ENCODE measurements at regions not wholly inside any gene's neighbourhood (a gene's known extent, or its start where the extent isn't known, plus 50 kb on each side); places are given as distances from the start of the nearest gene placed in this dataset.

DNA sequence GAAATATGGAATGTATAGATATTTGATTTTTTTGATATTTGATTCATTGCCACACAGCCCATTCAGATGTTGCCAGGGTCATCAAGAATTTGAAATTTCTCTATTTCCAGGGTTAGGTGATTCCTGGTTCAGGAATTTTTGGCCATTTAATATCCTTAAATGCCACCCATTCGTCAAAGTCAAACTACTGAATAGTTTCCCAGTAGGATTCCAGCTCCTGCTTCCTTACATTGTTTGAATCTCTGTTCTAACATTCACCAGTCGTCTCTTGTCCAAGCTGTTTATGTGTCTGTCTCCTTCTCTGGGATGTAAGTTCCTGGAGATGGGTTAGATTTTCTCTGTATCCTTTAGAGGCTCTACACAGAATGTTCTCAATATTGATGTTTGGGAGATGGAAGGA, 124.9 kb upstream of the TLE3 start:
- H3K4me3 ChIP-seq (replicated peaks in 1 of 4; ENCODE audit: control extremely low read depth in 1 of 4, insufficient read depth in 1 of 4, low read depth in 3 of 4, low read length in 4 of 4): no peak overlapping the region
- no peaks in the 10 kb centered on the region for H4K20me1 ChIP-seq (ENCODE audit: control insufficient read depth, extremely low read depth, insufficient read depth, low read length)
- H3K9me3 ChIP-seq (ENCODE audit: control insufficient read depth, insufficient read depth, low read depth, low read length): no peaks in the 10 kb centered on the region
- H3K9ac ChIP-seq (ENCODE audit: insufficient read depth, low read length): no peak overlapping the region
- no peak overlapping the region for H3K27ac ChIP-seq (ENCODE audit: insufficient read depth, low read length)
- peaks cover 14% of the 10 kb centered on the region for H3K27me3 ChIP-seq (ENCODE audit: control insufficient read depth, insufficient read depth, low read length)
- H3K79me2 ChIP-seq (ENCODE audit: control insufficient read depth, insufficient read depth, low read length): no peaks in the 10 kb centered on the region
- H2AFZ ChIP-seq (ENCODE audit: low read length): no peak overlapping the region
- TF ChIP-seq CTCF (conservative IDR thresholded peaks at IDR 0.05 in 1 of 2, IDR thresholded peaks at IDR 0.05 in 1 of 2; ENCODE audit: low read depth in 1 of 2, low read length in 2 of 2): no peak
- TF ChIP-seq EZH2 (IDR thresholded peaks at IDR 0.05; ENCODE audit: low read length, missing control alignments): no peak
- peak in 1 of 2 donors; percentile 53 for DNase-seq (ENCODE audit: low read depth in 2 of 2)
- no peaks in the 10 kb centered on the region for H3K36me3 ChIP-seq (ENCODE audit: control insufficient read depth, insufficient read depth, low read length)
- no peak overlapping the region for H3K4me2 ChIP-seq (ENCODE audit: extremely low read depth, insufficient read depth, low read length)
- no peaks in the 10 kb centered on the region for H3K4me1 ChIP-seq (ENCODE audit: control insufficient read depth, extremely low read depth, insufficient read depth, low read length)

GRCh38 chr15:70220490-70221096, 122.9 kb upstream of the TLE3 start:
- Histone ChIP-seq H3K36me3 (ENCODE audit: control insufficient read depth, insufficient read depth, low read length) (no peaks in the 10 kb centered on the region), H3K27ac (ENCODE audit: insufficient read depth, low read length) (no peak overlapping the region), H3K27me3 (ENCODE audit: control insufficient read depth, insufficient read depth, low read length) (peaks cover 16% of the 10 kb centered on the region), H3K4me3 (replicated peaks in 1 of 4; ENCODE audit: control extremely low read depth in 1 of 4, insufficient read depth in 1 of 4, low read depth in 3 of 4, low read length in 4 of 4) (no peak overlapping the region), H3K4me2 (ENCODE audit: extremely low read depth, insufficient read depth, low read length) (no peak overlapping the region), H3K9me3 (ENCODE audit: control insufficient read depth, insufficient read depth, low read depth, low read length) (no peaks in the 10 kb centered on the region), H3K9ac (ENCODE audit: insufficient read depth, low read length) (no peak overlapping the region), H3K4me1 (ENCODE audit: control insufficient read depth, extremely low read depth, insufficient read depth, low read length) (no peaks in the 10 kb centered on the region), H4K20me1 (ENCODE audit: control insufficient read depth, extremely low read depth, insufficient read depth, low read length) (no peaks in the 10 kb centered on the region), H3K79me2 (ENCODE audit: control insufficient read depth, insufficient read depth, low read length) (no peaks in the 10 kb centered on the region), H2AFZ (ENCODE audit: low read length) (no peak overlapping the region)
- no peak for DNase-seq (ENCODE audit: low read depth in 2 of 2)
- TF ChIP-seq CTCF (conservative IDR thresholded peaks at IDR 0.05 in 1 of 2, IDR thresholded peaks at IDR 0.05 in 1 of 2; ENCODE audit: low read depth in 1 of 2, low read length in 2 of 2): no peak
- TF ChIP-seq EZH2 (IDR thresholded peaks at IDR 0.05; ENCODE audit: low read length, missing control alignments): no peak

DNA sequence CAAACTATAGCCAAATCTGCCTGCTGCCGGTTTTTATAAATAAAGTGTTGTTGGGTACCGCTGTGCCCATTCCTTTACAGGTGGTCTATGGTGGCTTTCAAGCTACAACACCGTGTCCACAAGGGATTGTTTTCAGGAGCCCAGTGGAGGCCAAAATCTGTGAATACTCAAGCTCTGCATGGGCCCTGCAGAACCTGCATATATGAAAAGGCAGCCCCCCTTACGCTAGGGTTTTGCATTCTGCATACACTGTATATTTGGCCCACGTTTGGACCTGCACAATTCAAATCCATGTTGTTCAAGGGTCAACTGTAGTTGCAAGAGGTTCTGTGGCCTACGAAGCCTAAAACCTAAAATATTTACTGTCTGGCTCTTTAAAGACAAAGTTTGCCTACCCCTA, 122.2 kb upstream of the TLE3 start:
- no peak for DNase-seq (ENCODE audit: low read depth in 2 of 2)
- H2AFZ ChIP-seq (ENCODE audit: low read length): no peak overlapping the region
- H3K79me2 ChIP-seq (ENCODE audit: control insufficient read depth, insufficient read depth, low read length): no peaks in the 10 kb centered on the region
- H3K4me1 ChIP-seq (ENCODE audit: control insufficient read depth, extremely low read depth, insufficient read depth, low read length): no peaks in the 10 kb centered on the region
- H3K36me3 ChIP-seq (ENCODE audit: control insufficient read depth, insufficient read depth, low read length): no peaks in the 10 kb centered on the region
- no peak overlapping the region for H3K9ac ChIP-seq (ENCODE audit: insufficient read depth, low read length)
- H3K4me3 ChIP-seq (replicated peaks in 1 of 4; ENCODE audit: control extremely low read depth in 1 of 4, insufficient read depth in 1 of 4, low read depth in 3 of 4, low read length in 4 of 4): no peak overlapping the region
- H3K27ac ChIP-seq (ENCODE audit: insufficient read depth, low read length): no peak overlapping the region
- no peaks in the 10 kb centered on the region for H4K20me1 ChIP-seq (ENCODE audit: control insufficient read depth, extremely low read depth, insufficient read depth, low read length)
- no peaks in the 10 kb centered on the region for H3K9me3 ChIP-seq (ENCODE audit: control insufficient read depth, insufficient read depth, low read depth, low read length)
- no peak overlapping the region for H3K4me2 ChIP-seq (ENCODE audit: extremely low read depth, insufficient read depth, low read length)
- no peak for TF ChIP-seq EZH2 (IDR thresholded peaks at IDR 0.05; ENCODE audit: low read length, missing control alignments)
- no peak for TF ChIP-seq CTCF (conservative IDR thresholded peaks at IDR 0.05 in 1 of 2, IDR thresholded peaks at IDR 0.05 in 1 of 2; ENCODE audit: low read depth in 1 of 2, low read length in 2 of 2)
- H3K27me3 ChIP-seq (ENCODE audit: control insufficient read depth, insufficient read depth, low read length): peaks cover 15% of the 10 kb centered on the region
